ENCODE measurements at regions not wholly inside any gene's neighbourhood (a gene's known extent, or its start where the extent isn't known, plus 50 kb on each side); places are given as distances from the start of the nearest gene placed in this dataset.
"Not testable (repeated sequence)": the region's sequence is repeated elsewhere in the genome, so short reads cannot be mapped to it uniquely, and the experiment has no call there.

DNA sequence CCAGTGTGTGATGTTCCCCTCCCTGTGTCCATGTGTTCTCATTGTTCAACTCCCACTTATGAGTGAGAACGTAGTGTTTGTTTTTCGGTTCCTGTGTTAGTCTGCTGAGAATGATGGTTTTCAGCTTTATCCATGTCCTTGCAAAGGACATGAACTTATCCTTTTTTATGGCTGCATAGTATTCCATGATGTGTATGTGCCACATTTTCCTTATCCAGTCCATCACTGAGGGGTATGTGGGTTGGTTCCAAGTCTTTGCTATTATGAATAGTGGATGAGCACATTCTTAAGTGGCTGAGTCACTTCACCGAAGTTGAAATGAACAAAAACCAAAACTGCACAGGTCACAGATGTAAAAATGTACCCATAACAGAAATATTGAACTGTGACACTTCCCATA lies 157.5 kb downstream of the LEPR start:
- TF ChIP-seq EZH2 (IDR thresholded peaks at IDR 0.05; ENCODE audit: insufficient read depth, poor library complexity, severe bottlenecking); EZH2phosphoT487 (IDR thresholded peaks at IDR 0.05; ENCODE audit: insufficient read depth, low read depth): not testable (repeated sequence)

All from GM23248 (cell line).